C4-2B (cell line): ENCODE measurements at regions not wholly inside any gene's neighbourhood (a gene's known extent, or its start where the extent isn't known, plus 50 kb on each side); places are given as distances from the start of the nearest gene placed in this dataset.

Experiments used
- H3K27ac ChIP-seq: fragments of 450-650 bp; 2 replicates; pipeline ENCODE4 v1.5.1; 2017
- CTCF ChIP-seq: fragments of 450-650 bp; conservative IDR thresholded peaks from 2 replicates; pipeline ENCODE4 v1.5.1; 2017; ENCODE audit warnings: mild to moderate bottlenecking
- ZFX ChIP-seq: fragments of 450-650 bp; IDR thresholded peaks from 2 replicates; pipeline ENCODE4 v1.6.1; 2017

DNA sequence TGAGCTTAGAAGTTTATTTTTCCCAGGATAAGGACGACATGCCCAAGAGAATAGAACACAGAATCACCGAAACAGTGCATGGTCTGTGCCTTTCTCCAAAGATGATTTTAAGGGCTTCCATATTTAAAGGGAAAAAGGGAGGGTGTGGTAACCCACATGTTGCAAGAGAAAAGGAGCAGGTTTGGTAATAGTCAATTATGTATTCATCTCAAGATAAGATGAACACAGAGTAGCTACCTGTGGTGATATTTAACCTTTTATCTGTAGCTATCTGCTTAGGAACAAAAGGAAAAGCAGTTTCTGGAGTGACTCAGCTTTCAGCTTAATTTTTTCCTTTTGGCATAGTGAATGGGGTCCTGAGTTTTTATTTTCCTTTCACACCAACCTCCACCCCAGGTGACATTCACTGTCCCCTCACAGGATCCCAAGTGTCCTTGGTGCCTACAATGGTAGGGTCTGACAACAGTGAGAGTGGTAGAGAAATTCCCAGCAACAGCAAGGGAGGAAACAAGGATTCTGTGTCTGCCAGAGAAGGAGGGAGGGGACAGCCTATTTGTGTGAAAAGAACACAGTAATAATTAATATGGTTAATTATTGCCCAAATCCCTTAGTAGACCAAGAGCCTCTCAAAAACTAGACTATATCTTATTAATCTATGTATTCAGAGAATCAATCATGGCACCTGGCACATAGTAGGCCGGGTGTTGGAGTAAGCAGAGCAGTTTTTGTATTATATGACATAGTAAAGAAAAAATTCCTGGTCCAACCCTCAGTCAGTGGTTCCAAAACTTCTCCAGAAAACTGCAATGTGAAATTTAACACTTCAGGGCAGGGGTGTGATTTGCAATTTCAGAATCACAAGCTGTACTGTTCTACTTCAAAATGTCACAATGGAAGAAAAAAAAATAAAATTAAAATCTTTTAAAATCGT, 154.5 kb downstream of the PHLDA1 start:
- TF ChIP-seq ZFX (no peak), CTCF (no peak)
- no peak overlapping the region for H3K27ac ChIP-seq

DNA sequence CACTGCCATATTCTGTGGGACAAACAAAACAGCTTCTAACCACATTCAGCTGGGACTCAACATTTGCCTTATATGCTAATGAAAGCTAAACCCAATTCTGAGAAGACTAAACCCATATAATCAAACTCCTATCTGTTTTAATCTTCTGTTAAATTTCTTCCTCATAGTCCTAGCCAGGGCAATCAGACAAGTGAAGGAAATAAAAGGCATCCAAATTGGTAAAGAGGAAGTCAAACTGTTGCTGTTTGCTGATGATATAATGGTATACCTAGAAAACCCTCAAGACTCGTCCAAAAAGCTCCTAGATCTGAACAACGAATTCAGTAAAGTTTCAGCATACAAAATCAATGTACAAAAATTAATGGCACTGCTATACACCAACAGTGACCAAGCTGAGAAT, 157.1 kb downstream of the PHLDA1 start:
- H3K27ac ChIP-seq, result no peak overlapping the region
- TF ChIP-seq ZFX, result no peak
- no peak for TF ChIP-seq CTCF

DNA sequence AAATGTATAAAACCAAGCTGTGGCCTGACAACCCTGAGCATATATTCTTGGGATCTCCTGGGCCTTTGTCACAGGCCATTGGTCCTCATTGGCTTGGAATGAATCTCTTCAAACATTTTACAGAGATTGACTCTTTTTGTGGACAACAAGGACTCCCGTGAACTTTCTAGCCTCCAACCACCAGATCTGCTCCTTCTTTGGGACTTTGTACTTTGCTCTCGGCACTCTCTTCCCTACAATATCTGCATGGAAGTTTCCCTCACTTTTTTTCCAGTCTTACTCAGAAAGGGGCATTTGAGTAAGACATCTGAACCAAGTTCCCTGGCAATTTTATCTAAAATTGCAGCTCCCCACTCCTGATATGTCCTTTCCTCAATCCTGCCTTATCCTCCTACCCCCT, 158.8 kb downstream of the PHLDA1 start:
- no peak for TF ChIP-seq ZFX
- TF ChIP-seq CTCF, result no peak
- no peak overlapping the region for H3K27ac ChIP-seq

DNA sequence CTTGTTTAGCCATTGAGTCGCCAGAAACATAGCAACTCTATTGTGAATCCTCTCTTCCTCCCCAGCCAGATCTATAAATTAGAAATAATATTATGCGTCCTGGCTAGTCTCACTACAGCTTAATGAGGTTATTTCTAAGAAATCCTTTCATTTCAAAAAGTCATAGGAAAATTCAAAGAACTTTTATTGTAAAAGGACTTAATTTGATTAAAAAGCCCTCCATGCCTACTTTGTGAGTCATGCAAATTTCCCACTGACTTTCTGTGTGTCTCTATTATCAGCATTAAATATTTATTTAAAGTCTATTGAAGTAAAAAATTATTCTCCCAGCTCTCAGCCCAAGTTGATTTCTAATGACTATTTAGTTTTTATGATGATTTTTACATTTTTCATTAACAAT, 160.7 kb downstream of the PHLDA1 start:
- no peak overlapping the region for H3K27ac ChIP-seq
- TF ChIP-seq ZFX (no peak), CTCF (no peak)

DNA sequence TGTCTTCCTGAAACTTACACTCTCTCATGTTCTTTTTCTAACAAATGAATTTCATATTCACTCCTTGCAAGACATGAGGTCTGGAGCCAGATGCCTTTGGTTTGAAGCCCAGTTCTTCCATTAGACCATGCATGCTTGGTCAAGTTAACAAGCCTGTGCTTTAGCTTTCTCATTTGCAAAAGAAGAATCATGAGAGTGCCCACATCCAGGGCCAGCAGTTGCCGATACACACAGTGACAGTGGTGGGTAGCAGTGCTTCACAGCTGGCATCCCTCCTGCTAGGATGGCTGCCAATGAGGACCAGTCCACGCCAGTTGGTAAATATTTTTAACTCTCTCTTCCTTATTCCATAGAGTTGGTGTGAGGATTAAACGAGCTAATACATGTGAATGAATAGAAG, 163.1 kb downstream of the PHLDA1 start:
- TF ChIP-seq ZFX (no peak), CTCF (no peak)
- H3K27ac ChIP-seq, result no peak overlapping the region

DNA sequence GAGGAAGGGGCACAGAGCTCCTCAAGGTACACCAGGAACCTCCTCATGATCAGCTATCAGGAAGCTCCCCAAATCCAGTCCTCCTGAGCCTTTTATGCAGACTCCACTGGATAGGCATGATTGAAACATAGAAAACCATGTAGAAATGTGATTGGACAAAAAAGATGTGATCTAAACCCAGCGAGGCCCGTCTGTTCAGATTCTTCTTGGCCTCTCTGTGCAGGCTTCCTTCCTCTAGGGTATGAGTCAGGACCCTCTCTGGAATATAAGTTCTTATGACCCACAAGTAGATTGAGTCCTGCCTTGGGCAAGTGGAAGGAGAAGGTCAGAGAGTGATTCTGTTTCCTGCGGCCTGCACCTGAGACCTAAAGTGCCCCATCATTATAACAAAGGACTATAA, 166.3 kb downstream of the PHLDA1 start:
- TF ChIP-seq CTCF, result no peak
- no peak for TF ChIP-seq ZFX
- no peak overlapping the region for H3K27ac ChIP-seq

DNA sequence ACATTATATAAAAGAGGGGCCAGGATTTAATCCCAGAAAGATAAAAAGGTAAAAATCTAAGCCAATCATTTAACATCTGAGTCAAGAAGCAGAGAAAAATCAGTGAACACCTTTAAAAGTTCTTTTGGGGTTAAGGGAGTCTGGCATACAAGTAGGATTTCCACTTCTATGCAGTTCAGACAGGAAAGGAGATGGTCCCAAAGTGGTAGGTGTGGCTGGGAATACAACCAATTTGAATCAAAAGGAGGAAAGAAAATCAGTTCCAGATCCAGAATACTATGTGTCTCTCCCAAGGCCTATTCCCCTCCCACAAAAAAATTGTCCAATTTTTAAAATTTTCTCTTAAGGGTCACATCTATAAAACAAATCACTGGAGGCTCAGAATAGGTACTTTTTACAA, 167.4 kb downstream of the PHLDA1 start:
- TF ChIP-seq ZFX, result no peak
- TF ChIP-seq CTCF, result no peak
- no peak overlapping the region for H3K27ac ChIP-seq
